ENCODE measurements at regions not wholly inside any gene's neighbourhood (a gene's known extent, or its start where the extent isn't known, plus 50 kb on each side); places are given as distances from the start of the nearest gene placed in this dataset.

GRCh38 chr11:96448225-96448624 is 58.4 kb downstream of the JRKL start:
- Histone ChIP-seq H4K5ac (ENCODE audit: insufficient read length, low read depth, low read length) (no peak overlapping the region), H3K4me2 (ENCODE audit: insufficient read depth, insufficient read length, low read length) (no peak overlapping the region), H3K9me3 (ENCODE audit: control insufficient read depth, low read depth, low read length) (no peaks in the 10 kb centered on the region), H3K4ac (ENCODE audit: low read depth, low read length) (no peak overlapping the region), H3K27me3 (ENCODE audit: insufficient read depth, low read length) (no peaks in the 10 kb centered on the region), H3K27ac (ENCODE audit: insufficient read length, low read depth, low read length) (no peak overlapping the region), H3K56ac (ENCODE audit: insufficient read length, low read depth, low read length) (no peak overlapping the region), H3K23ac (ENCODE audit: insufficient read length, low read depth, low read length) (no peak overlapping the region), H2BK5ac (ENCODE audit: insufficient read length, low read length) (no peak overlapping the region), H2BK12ac (ENCODE audit: insufficient read length, low read depth, low read length) (no peak overlapping the region), H2BK15ac (ENCODE audit: low read depth, low read length) (no peak overlapping the region), H3K18ac (ENCODE audit: insufficient read length, low read depth, low read length) (no peak overlapping the region), H3K23me2 (ENCODE audit: insufficient read length, low read depth, low read length, poor library complexity, severe bottlenecking) (no peaks in the 10 kb centered on the region), H3K4me1 (ENCODE audit: insufficient read depth, low read length) (no peaks in the 10 kb centered on the region), H4K8ac (replicated peaks; ENCODE audit: insufficient read length, low read depth, low read length) (no peak overlapping the region), H3K79me1 (ENCODE audit: insufficient read depth, low read depth, low read length, poor library complexity, severe bottlenecking) (no peaks in the 10 kb centered on the region), H4K91ac (ENCODE audit: insufficient read length, low read depth, low read length) (no peak overlapping the region), H3K79me2 (ENCODE audit: insufficient read depth, low read length) (no peaks in the 10 kb centered on the region), H3K14ac (ENCODE audit: insufficient read depth, low read length) (no peak overlapping the region), H4K20me1 (ENCODE audit: control insufficient read depth, insufficient read depth, insufficient read length) (no peaks in the 10 kb centered on the region), H2AK5ac (ENCODE audit: insufficient read length, low read length) (no peak overlapping the region), H2BK20ac (ENCODE audit: low read depth, low read length, poor library complexity, severe bottlenecking) (no peak overlapping the region), H2AFZ (ENCODE audit: low read length) (no peak overlapping the region), H2BK120ac (ENCODE audit: low read depth, low read length, poor library complexity, severe bottlenecking) (no peak overlapping the region), H3T11ph (ENCODE audit: low read length) (no peak overlapping the region), H3K9ac (ENCODE audit: extremely low read depth, insufficient read length, low read length) (no peak overlapping the region)
- Mint-ChIP-seq H3K4me3 (no peak overlapping the region), H3K4me1 (no peaks in the 10 kb centered on the region), H3K36me3 (ENCODE audit: insufficient read depth in 1 of 3, low read depth in 3 of 3) (no peaks in the 10 kb centered on the region), H3K27me3 (ENCODE audit: low read depth) (no peaks in the 10 kb centered on the region; the same call in 1 of the 2 replicates), H3K27ac (no peak overlapping the region), H3K9me3 (no peaks in the 10 kb centered on the region)
- DNase-seq, result no peak
- TF ChIP-seq CTCF (conservative IDR thresholded peaks at IDR 0.05), result no peak
- WGBS (ENCODE audit: extremely low coverage, insufficient read length, low lambda C conversion rate), result no CpG with 5 or more reads among the region's 3 CpGs
